Right cardiac atrium (tissue), 5 donors: ENCODE measurements at regions not wholly inside any gene's neighbourhood (a gene's known extent, or its start where the extent isn't known, plus 50 kb on each side); places are given as distances from the start of the nearest gene placed in this dataset.

Source experiments
- ATAC-seq, 2 donors: fragments of 200-7000 bp; cut with Tn5 transposase; one replicate each; pipeline versions ENCODE4 v1.8.0 to v1.9.1; 2020; ENCODE audit warnings: moderate library complexity in 2 of 2, mild to moderate bottlenecking in 1 of 2
- DNase-seq, 3 donors: peaks; one replicate each; pipeline ENCODE4 v3.0.0-alpha.2; 2020
- H3K27ac ChIP-seq: one replicate; pipeline ENCODE4 v1.5.1; 2013; ENCODE audit warnings: mild to moderate bottlenecking, low read length, control low read depth, moderate library complexity
- H3K27me3 ChIP-seq: one replicate; pipeline ENCODE4 v1.6.1; 2013; ENCODE audit not compliant: control insufficient read depth, insufficient read depth
- H3K4me1 ChIP-seq: one replicate; pipeline ENCODE4 v1.6.1; 2013; ENCODE audit warnings: low read length; ENCODE audit not compliant: control insufficient read depth, insufficient read depth
- H3K4me3 ChIP-seq: one replicate; pipeline ENCODE4 v1.5.1; 2013; ENCODE audit warnings: low read length, control low read depth
- H3K9me3 ChIP-seq: one replicate; pipeline ENCODE4 v1.6.1; 2013; ENCODE audit warnings: low read length; ENCODE audit not compliant: control insufficient read depth
- WGBS: extraction: QIAGEN DNeasy Blood & Tissue Kit; methylation state at CpG from one replicate; pipeline ENCODE4 v1.1.7; 2013; 5-methylcytosine and 5-hydroxymethylcytosine counted together
- intact Hi-C, 4 donors: fragments of 100-400 bp; cut with DNase I; formaldehyde crosslinking; loops; one replicate each; pipeline versions ENCODE4 v1.11.0 to v1.14.0; 2022 to 2023
- donor health status: healthy with polysubstance abuse.
- donor health status: DM: no; HTN: yes; CAD: no.
- donor health status: DM: no; HTN: no; CAD: no.
- donor health status: DM: no; HTN: yes; CAD: no; lungs with severe emphysema.
- donor health status: DM: yes; HTN: yes; CAD: no.

- Histone ChIP-seq H3K4me3 (no peak overlapping the region), H3K4me1 (no peaks in the 10 kb centered on the region), H3K27ac (no peak overlapping the region), H3K27me3 (no peaks in the 10 kb centered on the region), H3K9me3 (no peaks in the 10 kb centered on the region)
- WGBS: 73% methylated on average over 4 of the region's 4 CpGs
- DNase-seq: no peak
- intact Hi-C loops: no loop called here
- no peak for ATAC-seq
These were observed 149.8 kb upstream of the TLL1 start for GRCh38 chr4:165723051-165723795.

GRCh38 chr4:165724786-165725185 is 148.3 kb upstream of the TLL1 start:
- Histone ChIP-seq H3K4me1 (no peaks in the 10 kb centered on the region), H3K9me3 (no peaks in the 10 kb centered on the region), H3K27ac (no peak overlapping the region), H3K27me3 (no peaks in the 10 kb centered on the region), H3K4me3 (no peak overlapping the region)
- no peak for DNase-seq
- 68% methylated on average over 2 of the region's 2 CpGs for WGBS
- ATAC-seq: no peak
- intact Hi-C loops: no loop called here

GRCh38 chr4:165725352-165725751 is 147.7 kb upstream of the TLL1 start:
- H3K4me3 ChIP-seq: no peak overlapping the region
- 58% methylated on average over 1 of the region's 1 CpG for WGBS
- no peaks in the 10 kb centered on the region for H3K4me1 ChIP-seq
- ATAC-seq: no peak
- intact Hi-C loops: no loop called here
- no peaks in the 10 kb centered on the region for H3K9me3 ChIP-seq
- no peaks in the 10 kb centered on the region for H3K27me3 ChIP-seq
- H3K27ac ChIP-seq: no peak overlapping the region
- no peak for DNase-seq

- Histone ChIP-seq H3K27ac (no peak overlapping the region), H3K4me1 (no peaks in the 10 kb centered on the region), H3K4me3 (no peak overlapping the region), H3K27me3 (no peaks in the 10 kb centered on the region), H3K9me3 (no peaks in the 10 kb centered on the region)
- DNase-seq (no peak), ATAC-seq (no peak)
- intact Hi-C loops: no loop called here
- WGBS: 94% methylated on average over 2 of the region's 2 CpGs
These were observed 146.2 kb upstream of the TLL1 start for GRCh38 chr4:165726831-165727230.

GRCh38 chr4:165737309-165737972 is 135.6 kb upstream of the TLL1 start:
- ATAC-seq (peak in 1 of 2 donors; percentile 65), DNase-seq (no peak)
- intact Hi-C loops: no loop called here
- Histone ChIP-seq H3K27ac (no peak overlapping the region), H3K9me3 (no peaks in the 10 kb centered on the region), H3K4me3 (no peak overlapping the region), H3K4me1 (no peaks in the 10 kb centered on the region), H3K27me3 (no peaks in the 10 kb centered on the region)
- WGBS: 58% methylated on average over 1 of the region's 1 CpG

GRCh38 chr4:165738571-165738970 is 134.5 kb upstream of the TLL1 start:
- Histone ChIP-seq H3K27me3 (no peaks in the 10 kb centered on the region), H3K4me3 (no peak overlapping the region), H3K27ac (no peak overlapping the region), H3K4me1 (no peaks in the 10 kb centered on the region), H3K9me3 (no peaks in the 10 kb centered on the region)
- 67% methylated on average over 1 of the region's 1 CpG for WGBS
- DNase-seq: no peak
- intact Hi-C loops: no loop called here
- ATAC-seq: no peak

GRCh38 chr4:165740911-165741310 is 132.1 kb upstream of the TLL1 start:
- ATAC-seq: peak in 1 of 2 donors; percentile 84
- no peak overlapping the region for H3K4me3 ChIP-seq
- H3K27me3 ChIP-seq: no peaks in the 10 kb centered on the region
- WGBS: 39% methylated on average over 6 of the region's 6 CpGs
- intact Hi-C loops: no loop called here
- no peak overlapping the region for H3K27ac ChIP-seq
- H3K4me1 ChIP-seq: no peaks in the 10 kb centered on the region
- DNase-seq: no peak
- H3K9me3 ChIP-seq: no peaks in the 10 kb centered on the region

GRCh38 chr4:165743422-165743821 is 129.6 kb upstream of the TLL1 start:
- no peak for DNase-seq
- no peaks in the 10 kb centered on the region for H3K4me1 ChIP-seq
- WGBS: 93% methylated on average over 3 of the region's 3 CpGs
- no peaks in the 10 kb centered on the region for H3K27me3 ChIP-seq
- H3K9me3 ChIP-seq: no peaks in the 10 kb centered on the region
- H3K27ac ChIP-seq: no peak overlapping the region
- ATAC-seq: no peak
- intact Hi-C loops: no loop called here
- H3K4me3 ChIP-seq: no peak overlapping the region

GRCh38 chr4:165744370-165744769 is 128.7 kb upstream of the TLL1 start:
- no peaks in the 10 kb centered on the region for H3K27me3 ChIP-seq
- 92% methylated on average over 1 of the region's 1 CpG for WGBS
- H3K4me3 ChIP-seq: no peak overlapping the region
- ATAC-seq (no peak), DNase-seq (no peak)
- H3K27ac ChIP-seq: no peak overlapping the region
- no peaks in the 10 kb centered on the region for H3K4me1 ChIP-seq
- no peaks in the 10 kb centered on the region for H3K9me3 ChIP-seq
- intact Hi-C loops: no loop called here

GRCh38 chr4:165748321-165748720 is 124.7 kb upstream of the TLL1 start:
- H3K27ac ChIP-seq: no peak overlapping the region
- H3K4me3 ChIP-seq: no peak overlapping the region
- intact Hi-C loops: no loop called here
- ATAC-seq (no peak), DNase-seq (no peak)
- no peaks in the 10 kb centered on the region for H3K27me3 ChIP-seq
- 58% methylated on average over 1 of the region's 1 CpG for WGBS
- no peaks in the 10 kb centered on the region for H3K4me1 ChIP-seq
- no peaks in the 10 kb centered on the region for H3K9me3 ChIP-seq

GRCh38 chr4:165751882-165752281 is 121.2 kb upstream of the TLL1 start:
- Histone ChIP-seq H3K9me3 (no peaks in the 10 kb centered on the region), H3K4me3 (no peak overlapping the region), H3K4me1 (no peaks in the 10 kb centered on the region), H3K27ac (no peak overlapping the region), H3K27me3 (no peaks in the 10 kb centered on the region)
- intact Hi-C loops: no loop called here
- ATAC-seq (peak; percentile 19 to 53), DNase-seq (no peak)
- WGBS: 58% methylated on average over 4 of the region's 4 CpGs
